ENCODE measurements at regions not wholly inside any gene's neighbourhood (a gene's known extent, or its start where the extent isn't known, plus 50 kb on each side); places are given as distances from the start of the nearest gene placed in this dataset.

- POLR2A ChIA-PET: no interaction called here
- no TSS peak for BruUV-seq (replicated peaks)
Observed at GRCh38 chr14:34027130-34027989, 76.5 kb upstream of the EGLN3 start.

More at GRCh38 chr14:34027130-34027989, 76.5 kb upstream of the EGLN3 start:
- Histone ChIP-seq H3K27ac (ENCODE audit: low read depth, low read length) (no peak overlapping the region), H3K36me3 (ENCODE audit: control insufficient read depth in 1 of 2, insufficient read depth in 2 of 2, low read length in 2 of 2) (no peaks in the 10 kb centered on the region), H3K4me2 (ENCODE audit: low read length) (no peak overlapping the region), H3K9ac (ENCODE audit: low read length) (no peak overlapping the region), H3K9me3 (ENCODE audit: control insufficient read depth in 1 of 2, insufficient read depth in 1 of 2, low read depth in 1 of 2, low read length in 2 of 2) (no peaks in the 10 kb centered on the region), H3K4me1 (ENCODE audit: control insufficient read depth in 1 of 2, insufficient read depth in 2 of 2, low read length in 2 of 2) (no peaks in the 10 kb centered on the region), H3K4me3 (replicated peaks in 1 of 2; ENCODE audit: low read depth in 1 of 2, low read length in 2 of 2) (no peak overlapping the region), H3K27me3 (ENCODE audit: insufficient read depth, low read length) (no peaks in the 10 kb centered on the region), H4K20me1 (ENCODE audit: insufficient read depth) (no peaks in the 10 kb centered on the region), H3K79me2 (ENCODE audit: insufficient read depth, low read length) (no peaks in the 10 kb centered on the region), H3K9me2 (ENCODE audit: insufficient read depth) (no peaks in the 10 kb centered on the region), H2AFZ (ENCODE audit: low read depth, low read length, poor library complexity, severe bottlenecking) (no peak overlapping the region)
- no peak for DNase-seq (ENCODE audit: low read depth, low spot score)
- TF ChIP-seq TCF7L2 (IDR thresholded peaks at IDR 0.05; ENCODE audit: borderline replicate concordance, extremely low read depth, insufficient read depth, insufficient read length): no peak
- TF ChIP-seq CBX3 (IDR thresholded peaks at IDR 0.05; ENCODE audit: low read depth): no peak
- no peak for TF ChIP-seq CTCF (IDR thresholded peaks at IDR 0.05 in 2 of 3, conservative IDR thresholded peaks at IDR 0.05 in 1 of 3; ENCODE audit: borderline replicate concordance in 1 of 3, insufficient read depth in 1 of 3, low read depth in 2 of 3, low read length in 2 of 3)
- no peak for TF ChIP-seq ELF1 (IDR thresholded peaks at IDR 0.05; ENCODE audit: borderline replicate concordance, low read depth)
- TF ChIP-seq CEBPB (IDR thresholded peaks at IDR 0.05; ENCODE audit: low read depth): no peak
- TF ChIP-seq EGR1 (IDR thresholded peaks at IDR 0.05; ENCODE audit: low read depth): no peak
- TF ChIP-seq ZBTB33 (IDR thresholded peaks at IDR 0.05; ENCODE audit: extremely low read depth, insufficient replicate concordance, low read length): no peak
- no peak for TF ChIP-seq POLR2AphosphoS5 (IDR thresholded peaks at IDR 0.05; ENCODE audit: low read depth, low read length)
- TF ChIP-seq SP1 (IDR thresholded peaks at IDR 0.05; ENCODE audit: low read depth): no peak
- no peak for TF ChIP-seq REST (IDR thresholded peaks at IDR 0.05; ENCODE audit: low read depth)
- TF ChIP-seq JUND (IDR thresholded peaks at IDR 0.05): no peak
- TF ChIP-seq EZH2phosphoT487 (IDR thresholded peaks at IDR 0.05; ENCODE audit: borderline replicate concordance): no peak
- TF ChIP-seq RAD21 (IDR thresholded peaks at IDR 0.05; ENCODE audit: low read depth): no peak
- no peak for TF ChIP-seq FOSL1 (IDR thresholded peaks at IDR 0.05; ENCODE audit: low read depth)
- TF ChIP-seq POLR2A (IDR thresholded peaks at IDR 0.05; ENCODE audit: borderline replicate concordance, extremely low read depth, insufficient read depth, insufficient read length): no peak
- TF ChIP-seq SIN3A (IDR thresholded peaks at IDR 0.05; ENCODE audit: low read depth): no peak
- TF ChIP-seq SRF (IDR thresholded peaks at IDR 0.05; ENCODE audit: low read depth): no peak
- no peak for TF ChIP-seq ZNF274 (IDR thresholded peaks at IDR 0.05; ENCODE audit: low read depth, low read length)
- intact Hi-C loops (cut with micrococcal nuclease): no loop called here
- ATAC-seq: no peak
- ChIA-PET RAD21 (ENCODE audit: low non-redundant PET in 1 of 2, low total read pairs in 2 of 2, uncharacterized antibody in 2 of 2, unreplicated experiment in 2 of 2) (no interaction called here), CTCF (no interaction called here)

Measured in HCT116 (cell line).